ENCODE measurements at regions not wholly inside any gene's neighbourhood (a gene's known extent, or its start where the extent isn't known, plus 50 kb on each side); places are given as distances from the start of the nearest gene placed in this dataset.

DNA sequence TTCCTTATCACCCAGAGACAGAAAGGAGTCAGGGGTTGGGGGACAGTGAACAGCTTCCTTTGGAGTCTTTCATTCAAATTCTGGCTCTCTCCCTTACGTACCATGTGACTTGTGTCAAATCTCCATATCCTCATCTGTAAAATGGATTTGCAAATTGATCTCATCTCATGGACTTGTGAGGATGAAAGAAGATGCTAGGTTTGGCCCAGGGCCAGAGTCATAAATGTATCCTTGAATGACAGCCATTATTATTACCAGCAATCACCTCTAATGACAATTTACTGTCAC is 67.8 kb upstream of the POLG start:
- Histone ChIP-seq H3K27ac (ENCODE audit: insufficient read length, low read depth, low read length) (no peak overlapping the region), H3K4me2 (ENCODE audit: insufficient read depth, insufficient read length, low read length) (no peak overlapping the region)
- no peaks in the 10 kb centered on the region; a peak in 1 of 7 replicates for H3K36me3 Mint-ChIP-seq (ENCODE audit: insufficient read depth in 1 of 3, low read depth in 3 of 3)

More for the DNA sequence above, 67.8 kb upstream of the POLG start:
- Histone ChIP-seq H2BK15ac (ENCODE audit: low read depth, low read length) (no peak overlapping the region), H3K23me2 (ENCODE audit: insufficient read length, low read depth, low read length, poor library complexity, severe bottlenecking) (peaks cover 3% of the 10 kb centered on the region), H3K18ac (ENCODE audit: insufficient read length, low read depth, low read length) (no peak overlapping the region), H2BK5ac (ENCODE audit: insufficient read length, low read length) (no peak overlapping the region), H2AFZ (ENCODE audit: low read length) (no peak overlapping the region), H2BK12ac (ENCODE audit: insufficient read length, low read depth, low read length) (no peak overlapping the region), H2AK5ac (ENCODE audit: insufficient read length, low read length) (no peak overlapping the region), H4K5ac (ENCODE audit: insufficient read length, low read depth, low read length) (no peak overlapping the region), H4K8ac (replicated peaks; ENCODE audit: insufficient read length, low read depth, low read length) (no peak overlapping the region), H3K4me1 (ENCODE audit: insufficient read depth, low read length) (no peaks in the 10 kb centered on the region), H3K9me3 (ENCODE audit: control insufficient read depth, low read depth, low read length) (no peaks in the 10 kb centered on the region), H3K27me3 (ENCODE audit: insufficient read depth, low read length) (peaks cover 96% of the 10 kb centered on the region), H4K20me1 (ENCODE audit: control insufficient read depth, insufficient read depth, insufficient read length) (no peaks in the 10 kb centered on the region), H3K79me2 (ENCODE audit: insufficient read depth, low read length) (no peaks in the 10 kb centered on the region), H2BK20ac (ENCODE audit: low read depth, low read length, poor library complexity, severe bottlenecking) (no peak overlapping the region), H4K91ac (ENCODE audit: insufficient read length, low read depth, low read length) (no peak overlapping the region), H3K4ac (ENCODE audit: low read depth, low read length) (no peak overlapping the region), H3K79me1 (ENCODE audit: insufficient read depth, low read depth, low read length, poor library complexity, severe bottlenecking) (no peaks in the 10 kb centered on the region), H3K56ac (ENCODE audit: insufficient read length, low read depth, low read length) (no peak overlapping the region), H3K9ac (ENCODE audit: extremely low read depth, insufficient read length, low read length) (no peak overlapping the region), H3T11ph (ENCODE audit: low read length) (no peak overlapping the region), H3K23ac (ENCODE audit: insufficient read length, low read depth, low read length) (no peak overlapping the region), H2BK120ac (ENCODE audit: low read depth, low read length, poor library complexity, severe bottlenecking) (no peak overlapping the region), H3K14ac (ENCODE audit: insufficient read depth, low read length) (no peak overlapping the region)
- Mint-ChIP-seq H3K27me3 (ENCODE audit: low read depth) (peaks cover 99% of the 10 kb centered on the region), H3K27ac (no peak overlapping the region), H3K4me1 (peaks cover 15 to 22% of the 10 kb centered on the region in 2 experiments), H3K4me3 (no peak overlapping the region), H3K9me3 (peaks cover 0 to 18% of the 10 kb centered on the region in 2 experiments; a peak in 2 of 5 replicates)
- DNase-seq = no peak
- no CpG with 5 or more reads among the region's 1 CpG for WGBS (ENCODE audit: extremely low coverage, insufficient read length, low lambda C conversion rate)
- TF ChIP-seq, protein P1, sequence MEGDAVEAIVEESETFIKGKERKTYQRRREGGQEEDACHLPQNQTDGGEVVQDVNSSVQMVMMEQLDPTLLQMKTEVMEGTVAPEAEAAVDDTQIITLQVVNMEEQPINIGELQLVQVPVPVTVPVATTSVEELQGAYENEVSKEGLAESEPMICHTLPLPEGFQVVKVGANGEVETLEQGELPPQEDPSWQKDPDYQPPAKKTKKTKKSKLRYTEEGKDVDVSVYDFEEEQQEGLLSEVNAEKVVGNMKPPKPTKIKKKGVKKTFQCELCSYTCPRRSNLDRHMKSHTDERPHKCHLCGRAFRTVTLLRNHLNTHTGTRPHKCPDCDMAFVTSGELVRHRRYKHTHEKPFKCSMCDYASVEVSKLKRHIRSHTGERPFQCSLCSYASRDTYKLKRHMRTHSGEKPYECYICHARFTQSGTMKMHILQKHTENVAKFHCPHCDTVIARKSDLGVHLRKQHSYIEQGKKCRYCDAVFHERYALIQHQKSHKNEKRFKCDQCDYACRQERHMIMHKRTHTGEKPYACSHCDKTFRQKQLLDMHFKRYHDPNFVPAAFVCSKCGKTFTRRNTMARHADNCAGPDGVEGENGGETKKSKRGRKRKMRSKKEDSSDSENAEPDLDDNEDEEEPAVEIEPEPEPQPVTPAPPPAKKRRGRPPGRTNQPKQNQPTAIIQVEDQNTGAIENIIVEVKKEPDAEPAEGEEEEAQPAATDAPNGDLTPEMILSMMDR (conservative IDR thresholded peaks at IDR 0.05) = no peak
